IMR-90 (cell line): ENCODE measurements at regions not wholly inside any gene's neighbourhood (a gene's known extent, or its start where the extent isn't known, plus 50 kb on each side); places are given as distances from the start of the nearest gene placed in this dataset.

ENCODE experiments used
- ATAC-seq: fragments of 200-7000 bp; cut with Tn5 transposase; 2 replicates; pipeline ENCODE4 v1.9.1; 2020; ENCODE audit warnings: low read depth, mild to moderate bottlenecking, moderate library complexity
- BruUV-seq: library from RNA; stranded (reverse); fragments of 400-500 nt; replicated peaks from 2 replicates; lab custom pipeline; 2021; lab: Mats Ljungman, UMichigan
- CTCF ChIA-PET: fragments of 300-600 bp; formaldehyde crosslinking; extraction: SDS; loops from one replicate; lab custom pipeline; 2021; ENCODE audit warnings: antibody characterized with exemption; lab: Yijun Ruan, JAX
- POLR2A ChIA-PET: fragments of 300-600 bp; sonication (Branson Sonifier 250); formaldehyde crosslinking; loops from one replicate; lab custom pipeline; 2022; ENCODE audit warnings: antibody characterized with exemption; ENCODE audit not compliant: unreplicated experiment; lab: Charles Lee
- DNase-seq: peaks from one replicate; pipeline ENCODE4 v3.0.0; 2013
- H2AFZ ChIP-seq: replicated peaks from 2 replicates; pipeline ENCODE3; 2013; ENCODE audit warnings: low read length, mild to moderate bottlenecking; ENCODE audit not compliant: poor library complexity
- H2AK5ac ChIP-seq: 2 replicates; pipeline ENCODE4 v1.6.1; 2013; ENCODE audit warnings: low read depth, low read length, inconsistent platforms
- H2AK9ac ChIP-seq: replicated peaks from 2 replicates; pipeline ENCODE3; 2013; ENCODE audit warnings: mild to moderate bottlenecking, low read depth, low read length, moderate library complexity; ENCODE audit not compliant: poor library complexity
- H2BK120ac ChIP-seq: 2 replicates; pipeline ENCODE4 v1.6.1; 2013; ENCODE audit warnings: low read depth, low read length, inconsistent platforms
- H2BK15ac ChIP-seq: 3 replicates; pipeline ENCODE4 v1.6.1; 2013; ENCODE audit warnings: low read depth, low read length, inconsistent platforms
- H2BK20ac ChIP-seq: 2 replicates; pipeline ENCODE4 v1.6.1; 2013; ENCODE audit warnings: low read depth, mild to moderate bottlenecking, inconsistent platforms, low read length, moderate library complexity
- H2BK5ac ChIP-seq: 2 replicates; pipeline ENCODE4 v1.6.1; 2013; ENCODE audit warnings: mild to moderate bottlenecking, low read depth, low read length, inconsistent platforms; ENCODE audit not compliant: poor library complexity, severe bottlenecking
- H3K14ac ChIP-seq: replicated peaks from 2 replicates; pipeline ENCODE4 v1.6.1; 2013; ENCODE audit warnings: low read depth, low read length, inconsistent platforms
- H3K18ac ChIP-seq: 2 replicates; pipeline ENCODE4 v1.6.1; 2013; ENCODE audit warnings: low read depth, low read length, control low read depth
- H3K23ac ChIP-seq: 2 replicates; pipeline ENCODE4 v1.6.1; 2013; ENCODE audit warnings: low read depth, low read length, inconsistent platforms
- H3K27ac ChIP-seq: 2 replicates; pipeline ENCODE4 v1.5.1; 2013; ENCODE audit warnings: mild to moderate bottlenecking, control low read depth, low read length; ENCODE audit not compliant: insufficient read depth
- H3K27me3 ChIP-seq: 2 replicates; pipeline ENCODE4 v1.6.1; 2013; ENCODE audit warnings: low read length; ENCODE audit not compliant: control insufficient read depth, insufficient read depth
- H3K36me3 ChIP-seq: 2 replicates; pipeline ENCODE4 v1.6.1; 2013; ENCODE audit warnings: low read length, mixed read lengths; ENCODE audit not compliant: control insufficient read depth, insufficient read depth
- H3K4ac ChIP-seq: 2 replicates; pipeline ENCODE4 v1.6.1; 2013; ENCODE audit warnings: low read depth, low read length, inconsistent platforms
- H3K4me1 ChIP-seq: 2 replicates; pipeline ENCODE4 v1.6.1; 2013; ENCODE audit warnings: low read length, mixed read lengths; ENCODE audit not compliant: control insufficient read depth, insufficient read depth
- H3K4me2 ChIP-seq: 2 replicates; pipeline ENCODE4 v1.6.1; 2013; ENCODE audit warnings: low read depth, mild to moderate bottlenecking, control low read depth, low read length, moderate library complexity
- H3K4me3 ChIP-seq: 2 replicates; pipeline ENCODE4 v1.5.1; 2013; ENCODE audit warnings: low read depth, mild to moderate bottlenecking, control low read depth, low read length, moderate library complexity; ENCODE audit not compliant: insufficient read depth
- H3K56ac ChIP-seq: 2 replicates; pipeline ENCODE4 v1.6.1; 2013; ENCODE audit warnings: low read length, inconsistent platforms; ENCODE audit not compliant: insufficient read depth; ENCODE audit errors: extremely low read depth
- H3K79me1 ChIP-seq, 2 experiments: 2 replicates each; pipeline ENCODE4 v1.6.1; 2013; ENCODE audit warnings: low read length in 2 of 2, inconsistent platforms in 1 of 2, low read depth in 1 of 2
- H3K9ac ChIP-seq: 2 replicates; pipeline ENCODE4 v1.6.1; 2013; ENCODE audit warnings: low read depth, low read length, control low read depth
- H3K9me1 ChIP-seq: 2 replicates; pipeline ENCODE4 v1.6.1; 2013; ENCODE audit warnings: low read length, inconsistent platforms; ENCODE audit not compliant: insufficient read depth
- H3K9me3 ChIP-seq: 2 replicates; pipeline ENCODE4 v1.6.1; 2013; ENCODE audit warnings: low read length; ENCODE audit not compliant: control insufficient read depth, insufficient read depth
- H4K20me1 ChIP-seq: 2 replicates; pipeline ENCODE4 v1.6.1; 2013; ENCODE audit warnings: low read length, inconsistent platforms; ENCODE audit not compliant: insufficient read depth
- H4K5ac ChIP-seq: 2 replicates; pipeline ENCODE4 v1.6.1; 2013; ENCODE audit warnings: mild to moderate bottlenecking, low read depth, low read length, control low read depth
- H4K8ac ChIP-seq, 2 experiments: 2 replicates each; pipeline ENCODE4 v1.6.1; 2013; ENCODE audit warnings: low read depth in 2 of 2, low read length in 2 of 2, control low read depth in 1 of 2, inconsistent platforms in 1 of 2
- H4K91ac ChIP-seq: 2 replicates; pipeline ENCODE4 v1.6.1; 2013; ENCODE audit warnings: low read depth, low read length, inconsistent platforms; ENCODE audit not compliant: insufficient read depth
- SMC3 ChIP-seq: fragments of 150-350 bp; IDR thresholded peaks from 2 replicates; pipeline ENCODE4 v1.6.1; 2016; ENCODE audit warnings: low read depth, mild to moderate bottlenecking, antibody characterized with exemption, low read length, moderate library complexity
- WGBS, 2 experiments: methylation state at CpG; one replicate each; pipeline versions ENCODE4 v1.1.5 to v1.1.7; 2013; ENCODE audit warnings: missing lambda C conversion rate in 2 of 2; ENCODE audit not compliant: insufficient read length in 1 of 2; ENCODE audit errors: extremely low coverage in 2 of 2; 5-methylcytosine and 5-hydroxymethylcytosine counted together
- dilution Hi-C: fragments of 300-500 bp; cut with HindIII; formaldehyde crosslinking; loops from one replicate; pipeline ENCODE4 v1.14.3; 2018; ENCODE audit warnings: low sequenced_read_pairs; ENCODE audit not compliant: unreplicated experiment
- in situ Hi-C: fragments of 300-500 bp; cut with MboI; formaldehyde crosslinking; loops from 3 replicates; pipeline ENCODE4 v1.14.3; 2019; ENCODE audit warnings: low sequenced_read_pairs, inconsistent platforms, mixed read lengths
- intact Hi-C: fragments of 100-400 bp; cut with micrococcal nuclease; formaldehyde crosslinking; loops from 2 replicates; pipeline ENCODE4 v1.10.0; 2022

- POLR2A ChIA-PET, result no interaction called here
- Histone ChIP-seq H3K9ac (no peak overlapping the region), H4K20me1 (no peaks in the 10 kb centered on the region), H3K36me3 (no peaks in the 10 kb centered on the region), H3K4me3 (no peak overlapping the region), H3K27ac (no peak overlapping the region), H2BK15ac (no peak overlapping the region), H3K4ac (no peak overlapping the region), H4K91ac (no peak overlapping the region), H3K23ac (no peak overlapping the region), H3K9me1 (no peaks in the 10 kb centered on the region), H3K14ac (no peak overlapping the region), H4K5ac (no peak overlapping the region), H3K27me3 (peaks cover 4% of the 10 kb centered on the region; the same call in 1 of the 2 replicates), H3K79me1 (no peaks in the 10 kb centered on the region), H3K18ac (no peak overlapping the region), H4K8ac (no peak overlapping the region), H3K9me3 (no peaks in the 10 kb centered on the region), H2BK120ac (no peak overlapping the region), H2AK5ac (no peak overlapping the region), H2AFZ (no peak overlapping the region), H2AK9ac (no peak overlapping the region), H3K4me1 (no peaks in the 10 kb centered on the region), H3K4me2 (no peak overlapping the region), H2BK20ac (no peak overlapping the region), H2BK5ac (no peak overlapping the region), H3K56ac (no peak overlapping the region)
- in situ Hi-C loops (no loop called here), dilution Hi-C loops (no loop called here), intact Hi-C loops (no loop called here)
- no CpG with 5 or more reads among the region's 5 CpGs for WGBS, 2 experiments
- ATAC-seq, result no peak
- no peak for DNase-seq
- TF ChIP-seq SMC3, result no peak
- no TSS peak for BruUV-seq
- CTCF ChIA-PET, result no interaction called here
Observed at GRCh38 chr7:65247491-65247890, 126.2 kb upstream of the ZNF92 start.
